GM18502 (cell line): ENCODE measurements at regions not wholly inside any gene's neighbourhood (a gene's known extent, or its start where the extent isn't known, plus 50 kb on each side); places are given as distances from the start of the nearest gene placed in this dataset.

Source experiments
- ATAC-seq: cut with Tn5 transposase; IDR thresholded peaks from one replicate; pipeline ENCODE4 v1.9.1; 2021; ENCODE audit warnings: mild to moderate bottlenecking; ENCODE audit not compliant: unreplicated experiment, poor library complexity

- ATAC-seq: no peak
Observed at GRCh38 chr4:149136951-149137620, 678.6 kb downstream of the IQCM start.

- no peak for ATAC-seq
Observed at GRCh38 chr4:149135062-149135461, 680.6 kb downstream of the IQCM start.

GRCh38 chr4:149121023-149121404 is 678.8 kb upstream of the NR3C2 start:
- no peak for ATAC-seq

- ATAC-seq: no peak
Observed at GRCh38 chr4:149120331-149121022, 678.3 kb upstream of the NR3C2 start.

- no peak for ATAC-seq
Observed at GRCh38 chr4:149116806-149117205, 674.6 kb upstream of the NR3C2 start.

GRCh38 chr4:149113804-149114430 is 671.7 kb upstream of the NR3C2 start:
- ATAC-seq: no peak

GRCh38 chr4:149112109-149112508 is 669.9 kb upstream of the NR3C2 start:
- ATAC-seq: no peak

- no peak for ATAC-seq
Observed at GRCh38 chr4:149110481-149110880, 668.3 kb upstream of the NR3C2 start.

- ATAC-seq: no peak
Observed at GRCh38 chr4:149108626-149109025, 666.4 kb upstream of the NR3C2 start.

GRCh38 chr4:149102765-149103164 is 660.6 kb upstream of the NR3C2 start:
- no peak for ATAC-seq

- ATAC-seq: no peak
Observed at GRCh38 chr4:149101649-149102048, 659.4 kb upstream of the NR3C2 start.

- ATAC-seq: no peak
Observed at GRCh38 chr4:149095811-149096210, 653.6 kb upstream of the NR3C2 start.

- no peak for ATAC-seq
Observed at GRCh38 chr4:149095001-149095400, 652.8 kb upstream of the NR3C2 start.

GRCh38 chr4:149084144-149084543 is 641.9 kb upstream of the NR3C2 start:
- ATAC-seq: no peak

GRCh38 chr4:149077181-149077580 is 635.0 kb upstream of the NR3C2 start:
- ATAC-seq: no peak

GRCh38 chr4:149076401-149076800 is 634.2 kb upstream of the NR3C2 start:
- ATAC-seq: no peak

GRCh38 chr4:149072384-149072783 is 630.2 kb upstream of the NR3C2 start:
- no peak for ATAC-seq

GRCh38 chr4:149065753-149066152 is 623.5 kb upstream of the NR3C2 start:
- no peak for ATAC-seq

GRCh38 chr4:149062997-149063396 is 620.8 kb upstream of the NR3C2 start:
- no peak for ATAC-seq

- ATAC-seq: no peak
Observed at GRCh38 chr4:149057594-149057993, 615.4 kb upstream of the NR3C2 start.

- ATAC-seq: no peak
Observed at GRCh38 chr4:149056615-149057014, 614.4 kb upstream of the NR3C2 start.

GRCh38 chr4:149055624-149056023 is 613.4 kb upstream of the NR3C2 start:
- ATAC-seq: no peak
